HFFc6 (cell line): ENCODE measurements at regions not wholly inside any gene's neighbourhood (a gene's known extent, or its start where the extent isn't known, plus 50 kb on each side); places are given as distances from the start of the nearest gene placed in this dataset.

Source experiments
- DNase-seq: peaks from one replicate; pipeline ENCODE4 v3.0.0-alpha.2; 2018
- H3K27ac Mint-ChIP-seq: 2 replicates; pipeline ENCODE4 v1.8.0; 2020; ENCODE audit warnings: mild to moderate bottlenecking, mixed read lengths
- H3K27me3 Mint-ChIP-seq: 2 replicates; pipeline ENCODE4 v1.8.0; 2021; ENCODE audit warnings: mild to moderate bottlenecking, moderate library complexity, mixed read lengths; ENCODE audit not compliant: insufficient read depth
- H3K36me3 Mint-ChIP-seq: 2 replicates; pipeline ENCODE4 v1.8.0; 2021; ENCODE audit warnings: low read depth, mixed read lengths
- H3K4me1 Mint-ChIP-seq: 2 replicates; pipeline ENCODE4 v1.8.0; 2020; ENCODE audit warnings: low read depth, mixed read lengths
- H3K4me3 Mint-ChIP-seq: 2 replicates; pipeline ENCODE4 v1.8.0; 2020; ENCODE audit warnings: mild to moderate bottlenecking, moderate library complexity, mixed read lengths
- H3K9me3 Mint-ChIP-seq: 2 replicates; pipeline ENCODE4 v1.8.0; 2020; ENCODE audit warnings: mild to moderate bottlenecking, mixed read lengths
- CTCF ChIP-seq: fragments of 200-600 bp; sonication (generic); IDR thresholded peaks from 2 replicates; pipeline ENCODE4 v1.5.0; 2021; ENCODE audit warnings: antibody characterized with exemption, mild to moderate bottlenecking

- no peaks in the 10 kb centered on the region for H3K36me3 Mint-ChIP-seq
- no peak overlapping the region for H3K27ac Mint-ChIP-seq
- no peaks in the 10 kb centered on the region for H3K4me1 Mint-ChIP-seq
- TF ChIP-seq CTCF = no peak
- H3K27me3 Mint-ChIP-seq = no peaks in the 10 kb centered on the region; the same call in 1 of the 2 replicates
- H3K4me3 Mint-ChIP-seq = no peak overlapping the region
- no peak for DNase-seq
- H3K9me3 Mint-ChIP-seq = peaks cover 29% of the 10 kb centered on the region
Measured at GRCh38 chr10:36679554-36679953, 445.8 kb upstream of the ANKRD30A start.

- H3K4me1 Mint-ChIP-seq = no peaks in the 10 kb centered on the region
- no peak for DNase-seq
- H3K27me3 Mint-ChIP-seq = no peaks in the 10 kb centered on the region; the same call in 1 of the 2 replicates
- no peak overlapping the region for H3K4me3 Mint-ChIP-seq
- TF ChIP-seq CTCF = no peak
- H3K9me3 Mint-ChIP-seq = peaks cover 37% of the 10 kb centered on the region
- no peaks in the 10 kb centered on the region for H3K36me3 Mint-ChIP-seq
- H3K27ac Mint-ChIP-seq = no peak overlapping the region
Measured at GRCh38 chr10:36677431-36677768, 448.0 kb upstream of the ANKRD30A start.

GRCh38 chr10:36676756-36677430 lies 448.5 kb upstream of the ANKRD30A start:
- H3K4me1 Mint-ChIP-seq = no peaks in the 10 kb centered on the region
- peaks cover 33% of the 10 kb centered on the region for H3K9me3 Mint-ChIP-seq
- TF ChIP-seq CTCF = no peak
- no peaks in the 10 kb centered on the region; the same call in 1 of the 2 replicates for H3K27me3 Mint-ChIP-seq
- DNase-seq = no peak
- H3K36me3 Mint-ChIP-seq = no peaks in the 10 kb centered on the region
- H3K4me3 Mint-ChIP-seq = no peak overlapping the region
- no peak overlapping the region for H3K27ac Mint-ChIP-seq

- Mint-ChIP-seq H3K9me3 (peaks cover 36% of the 10 kb centered on the region), H3K4me3 (no peak overlapping the region), H3K27ac (no peak overlapping the region), H3K27me3 (no peaks in the 10 kb centered on the region; the same call in none of the 2 replicates), H3K36me3 (no peaks in the 10 kb centered on the region), H3K4me1 (no peaks in the 10 kb centered on the region)
- DNase-seq = no peak
- no peak for TF ChIP-seq CTCF
Measured at GRCh38 chr10:36676321-36676720, 449.1 kb upstream of the ANKRD30A start.

GRCh38 chr10:36675458-36675880 lies 449.9 kb upstream of the ANKRD30A start:
- Mint-ChIP-seq H3K4me3 (no peak overlapping the region), H3K27ac (no peak overlapping the region), H3K27me3 (no peaks in the 10 kb centered on the region; the same call in none of the 2 replicates), H3K9me3 (peaks cover 36% of the 10 kb centered on the region), H3K36me3 (no peaks in the 10 kb centered on the region), H3K4me1 (no peaks in the 10 kb centered on the region)
- TF ChIP-seq CTCF = no peak
- DNase-seq = no peak
